NB4 (cell line): ENCODE measurements at regions not wholly inside any gene's neighbourhood (a gene's known extent, or its start where the extent isn't known, plus 50 kb on each side); places are given as distances from the start of the nearest gene placed in this dataset.

Source experiments
- MYC ChIP-seq: IDR thresholded peaks from 2 replicates; pipeline ENCODE4 v1.6.1; 2011; ENCODE audit warnings: low read depth, low read length
- POLR2A ChIP-seq: IDR thresholded peaks from 2 replicates; pipeline ENCODE4 v1.6.1; 2011; ENCODE audit warnings: mild to moderate bottlenecking; ENCODE audit not compliant: insufficient read length; ENCODE audit errors: extremely low read depth

- no peak for TF ChIP-seq MYC
- TF ChIP-seq POLR2A = no peak
Observed at GRCh38 chr2:160918906-160919503, 241.2 kb upstream of the TANK start.
